ENCODE measurements at regions not wholly inside any gene's neighbourhood (a gene's known extent, or its start where the extent isn't known, plus 50 kb on each side); places are given as distances from the start of the nearest gene placed in this dataset.

- H3K4me2 ChIP-seq (ENCODE audit: low read length), result no peak overlapping the region
- no peak overlapping the region for H2AFZ ChIP-seq (ENCODE audit: low read depth, low read length)
Measured at GRCh38 chr5:34587355-34588241, 68.5 kb upstream of the RAI14 start.

More at GRCh38 chr5:34587355-34588241, 68.5 kb upstream of the RAI14 start:
- no peaks in the 10 kb centered on the region for H3K79me2 ChIP-seq (replicated peaks; ENCODE audit: insufficient read depth, low read length)
- no peak for TF ChIP-seq RAD21 (conservative IDR thresholded peaks at IDR 0.05)
- no peak for TF ChIP-seq POLR2AphosphoS5 (IDR thresholded peaks at IDR 0.05)
- TF ChIP-seq EP300 (conservative IDR thresholded peaks at IDR 0.05; ENCODE audit: poor library complexity, severe bottlenecking), result no peak
- no peak for TF ChIP-seq REST (IDR thresholded peaks at IDR 0.05; ENCODE audit: borderline replicate concordance)
- TF ChIP-seq CTCF (IDR thresholded peaks at IDR 0.05; ENCODE audit: poor library complexity, severe bottlenecking), result no peak
- no peak for TF ChIP-seq EZH2 (IDR thresholded peaks at IDR 0.05; ENCODE audit: borderline replicate concordance, insufficient read depth, low read length, poor library complexity, severe bottlenecking)
- no peak for TF ChIP-seq SMC3 (conservative IDR thresholded peaks at IDR 0.05; ENCODE audit: poor library complexity)
- no peak for TF ChIP-seq TAF1 (IDR thresholded peaks at IDR 0.05; ENCODE audit: low read depth)
- no peak for TF ChIP-seq MXI1 (conservative IDR thresholded peaks at IDR 0.05; ENCODE audit: poor library complexity, severe bottlenecking)
- no peaks in the 10 kb centered on the region for H3F3A ChIP-seq (ENCODE audit: insufficient read depth, low read length, poor library complexity, severe bottlenecking)
- no peak overlapping the region for H3K9ac ChIP-seq (ENCODE audit: low read length)
- no peak overlapping the region for H3K4me3 ChIP-seq (ENCODE audit: low read length)
- H3K9me3 ChIP-seq (ENCODE audit: low read length), result no peaks in the 10 kb centered on the region
- no peaks in the 10 kb centered on the region for H3K9me2 ChIP-seq (ENCODE audit: insufficient read depth, low read length)
- no peaks in the 10 kb centered on the region for H4K20me1 ChIP-seq (ENCODE audit: insufficient read depth)
- H3K27me3 ChIP-seq (ENCODE audit: insufficient read depth, low read depth, low read length), result no peaks in the 10 kb centered on the region
- H3K27ac ChIP-seq (ENCODE audit: low read length), result no peak overlapping the region
- no peaks in the 10 kb centered on the region for H3K36me3 ChIP-seq (ENCODE audit: insufficient read depth, low read length)

All from neural cell (in vitro differentiated cells).